HG02870 (cell line): ENCODE measurements at regions not wholly inside any gene's neighbourhood (a gene's known extent, or its start where the extent isn't known, plus 50 kb on each side); places are given as distances from the start of the nearest gene placed in this dataset.

Experiments used
- ATAC-seq: cut with Tn5 transposase; IDR thresholded peaks from one replicate; pipeline ENCODE4 v1.9.1; 2021; ENCODE audit warnings: mild to moderate bottlenecking, moderate library complexity; ENCODE audit not compliant: unreplicated experiment

DNA sequence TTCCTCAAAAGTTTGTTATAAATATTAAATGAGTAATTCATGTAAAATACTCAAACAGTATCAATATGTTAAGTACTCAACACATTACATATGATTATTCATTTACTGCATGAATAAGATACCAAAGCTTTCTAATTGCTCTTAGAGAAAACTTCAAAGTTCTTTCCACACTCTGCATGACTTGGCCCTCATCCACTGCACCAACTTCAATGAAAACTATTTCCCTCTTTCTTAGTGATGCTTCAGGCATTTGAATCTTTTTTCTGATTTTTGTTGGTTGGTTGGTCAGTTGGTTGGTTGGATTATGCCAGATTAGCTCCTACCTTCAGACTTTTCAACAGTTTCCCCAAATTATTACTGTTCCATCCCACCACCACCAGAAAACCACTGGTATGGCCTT is 314.7 kb upstream of the RGMB start:
- ATAC-seq = no peak

DNA sequence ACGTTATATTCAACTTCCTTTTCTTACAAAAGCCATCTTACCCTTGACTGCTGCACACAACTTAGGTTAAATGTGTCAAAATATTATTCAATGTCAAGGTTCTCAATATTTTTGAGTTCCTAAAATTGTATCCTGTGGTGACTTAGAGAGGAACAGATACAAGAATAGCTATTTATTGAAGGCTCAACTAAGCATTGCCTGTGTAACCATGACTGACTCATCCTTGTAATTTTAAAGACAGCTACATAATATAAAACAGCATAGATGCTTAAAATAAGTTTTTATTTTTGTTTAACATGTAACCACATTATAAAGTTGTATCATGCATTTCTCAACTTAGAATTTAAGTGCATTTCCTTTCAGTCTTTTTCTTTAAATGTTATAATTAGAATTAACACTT is 312.9 kb upstream of the RGMB start:
- ATAC-seq = no peak

- no peak for ATAC-seq
Measured at GRCh38 chr5:98461485-98461884, 312.0 kb upstream of the RGMB start.

DNA sequence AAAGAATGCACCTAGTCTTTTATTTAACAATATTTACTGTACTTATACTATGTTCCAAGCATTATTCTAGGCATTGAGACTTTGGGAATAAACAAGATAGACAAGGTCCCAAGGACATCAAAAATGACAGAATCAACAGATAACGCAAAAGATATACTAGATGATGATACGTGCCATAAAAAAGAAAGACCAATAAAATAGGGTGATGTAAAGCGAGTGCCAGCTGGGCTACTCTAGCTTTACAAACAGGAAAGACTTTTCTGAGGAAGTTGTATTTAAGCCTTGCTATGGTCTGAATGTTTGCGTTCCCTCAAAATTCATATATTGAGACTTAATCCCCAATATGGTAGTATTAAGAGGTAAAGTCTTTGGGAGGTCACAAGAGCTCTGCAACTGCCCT is 310.2 kb upstream of the RGMB start:
- no peak for ATAC-seq

DNA sequence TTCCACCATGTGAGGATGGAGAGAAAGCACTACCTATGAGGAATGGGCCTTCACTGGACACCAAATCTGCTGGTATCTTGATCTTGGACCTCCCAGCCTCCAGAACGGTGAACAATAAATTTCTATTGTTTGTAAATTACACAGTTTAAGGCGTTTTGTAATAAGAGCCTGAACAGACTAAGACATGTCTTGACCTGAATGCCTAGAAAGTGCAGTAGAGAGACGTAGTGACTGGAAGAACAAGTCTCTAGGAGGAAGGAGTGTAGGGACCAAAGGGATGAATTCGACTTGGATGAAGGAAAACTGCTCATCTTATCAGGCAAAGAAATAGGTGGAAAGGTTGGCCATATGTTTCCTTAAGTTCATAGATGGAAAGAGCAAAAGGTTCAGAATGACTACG is 309.8 kb upstream of the RGMB start:
- no peak for ATAC-seq

- ATAC-seq = peak; percentile 54
Measured at GRCh38 chr5:98464737-98465330, 308.6 kb upstream of the RGMB start.

DNA sequence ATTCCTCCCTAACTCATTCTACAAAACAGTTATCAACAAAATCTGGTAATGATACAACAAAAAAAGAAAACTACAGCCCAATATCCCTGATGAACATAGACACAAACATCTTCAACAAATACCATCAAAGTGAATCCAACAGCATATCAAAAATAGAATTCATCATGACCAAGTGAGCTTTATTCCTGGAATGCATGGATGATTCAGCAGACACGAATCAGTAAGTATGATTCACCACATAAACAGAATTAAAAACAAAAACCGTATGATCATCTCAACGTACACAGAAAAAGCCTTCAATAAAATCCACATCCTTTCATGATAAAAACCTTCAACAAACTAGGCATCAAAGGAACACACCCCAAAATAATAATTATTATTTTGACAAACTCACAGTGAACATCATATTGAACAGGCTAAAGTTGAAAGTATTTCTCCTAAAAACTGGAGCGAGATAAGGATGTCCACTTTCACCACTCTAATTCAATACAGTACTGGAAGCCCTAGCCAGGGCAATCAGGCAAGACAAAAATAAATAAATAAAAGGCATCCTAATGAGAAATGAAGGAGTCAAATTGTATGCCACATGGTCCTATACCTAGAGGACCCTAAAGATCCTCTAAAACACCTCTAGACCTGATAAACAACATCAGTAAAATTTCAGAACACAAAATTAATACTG is 305.1 kb upstream of the RGMB start:
- ATAC-seq = no peak

DNA sequence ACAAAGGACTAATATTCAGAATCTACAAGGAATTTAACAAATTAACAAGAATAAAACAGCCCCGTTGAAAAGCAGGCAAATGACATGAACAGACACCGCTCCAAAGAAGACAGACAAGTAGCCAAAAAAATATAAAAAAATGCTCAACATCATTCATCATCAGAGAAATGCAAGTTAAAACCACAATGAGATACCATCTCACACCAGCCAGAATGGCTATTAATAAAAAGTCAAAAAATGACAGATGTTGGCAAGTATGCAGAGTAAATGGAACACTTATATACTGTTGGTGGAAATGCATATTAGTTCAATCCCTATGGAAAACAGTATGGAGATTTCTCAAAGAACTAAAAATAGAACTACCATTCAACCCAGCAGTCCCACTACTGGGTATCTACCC is 302.7 kb upstream of the RGMB start:
- no peak for ATAC-seq

GRCh38 chr5:98471458-98471857 is 302.0 kb upstream of the RGMB start:
- ATAC-seq = no peak

DNA sequence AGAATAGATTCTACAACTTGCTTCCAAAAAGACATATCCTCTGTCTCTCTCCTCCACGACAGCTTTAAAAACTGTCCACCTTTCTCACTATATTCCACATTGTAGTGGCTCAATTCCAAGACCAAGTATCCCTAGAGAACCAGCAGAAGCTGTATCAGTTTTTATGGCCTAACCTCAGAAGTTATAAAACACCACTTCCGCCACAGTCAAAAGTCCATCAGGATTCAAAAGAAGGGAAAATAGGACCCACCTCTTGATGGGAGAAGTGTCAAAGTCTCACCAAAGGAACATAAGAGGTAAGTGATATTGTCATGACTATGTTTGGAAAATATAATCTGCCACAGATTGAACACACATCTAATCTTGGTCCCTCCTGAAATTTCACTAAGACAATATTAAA is 299.2 kb upstream of the RGMB start:
- ATAC-seq = no peak

GRCh38 chr5:98474782-98475181 is 298.7 kb upstream of the RGMB start:
- ATAC-seq = no peak

GRCh38 chr5:98482321-98483300 is 290.9 kb upstream of the RGMB start:
- no peak for ATAC-seq

- no peak for ATAC-seq
Measured at GRCh38 chr5:98483301-98483685, 290.2 kb upstream of the RGMB start.

GRCh38 chr5:98489021-98489420 is 284.4 kb upstream of the RGMB start:
- ATAC-seq = no peak

- ATAC-seq = no peak
Measured at GRCh38 chr5:98490348-98490747, 283.1 kb upstream of the RGMB start.

- no peak for ATAC-seq
Measured at GRCh38 chr5:98492258-98492657, 281.2 kb upstream of the RGMB start.

- no peak for ATAC-seq
Measured at GRCh38 chr5:98497418-98497817, 276.0 kb upstream of the RGMB start.

DNA sequence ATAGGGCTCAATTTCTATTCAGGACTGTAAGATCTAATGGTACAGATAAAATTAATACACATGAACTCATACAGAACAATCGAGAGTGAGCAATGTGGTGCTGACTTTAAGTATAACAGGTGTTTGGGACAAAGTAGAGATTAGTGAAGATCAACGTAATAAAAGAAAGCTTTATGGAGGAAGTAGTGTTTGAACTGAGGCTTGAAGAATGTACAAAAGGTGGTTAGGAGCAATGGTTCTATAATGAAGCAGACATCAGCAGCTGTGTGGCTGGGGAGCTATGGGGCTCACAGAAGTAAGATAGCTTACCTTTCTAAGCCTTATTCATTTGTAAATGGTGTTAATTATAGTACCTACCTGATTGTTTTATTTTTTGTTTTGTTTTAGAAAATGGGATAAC is 275.4 kb upstream of the RGMB start:
- ATAC-seq = no peak

DNA sequence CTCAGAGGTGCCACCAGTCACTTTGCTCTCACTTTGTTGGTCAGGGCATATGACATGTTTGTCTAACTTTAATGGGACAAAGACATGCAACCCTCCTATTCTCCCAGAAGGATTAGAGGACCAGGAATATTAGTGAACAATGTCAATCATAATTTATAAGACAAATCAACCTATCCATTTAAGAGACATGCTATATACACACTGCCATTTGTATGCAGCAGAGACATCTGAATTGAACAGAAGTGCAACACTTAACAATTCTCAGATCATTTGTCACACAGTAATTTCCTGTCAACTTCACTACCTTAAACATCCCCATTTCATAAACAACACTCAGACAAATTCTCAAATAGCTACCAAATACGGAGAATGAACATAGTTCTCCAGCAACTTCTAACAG is 273.6 kb upstream of the RGMB start:
- ATAC-seq = no peak

- ATAC-seq = no peak
Measured at GRCh38 chr5:98500811-98501210, 272.7 kb upstream of the RGMB start.

GRCh38 chr5:98503616-98504015 is 269.8 kb upstream of the RGMB start:
- ATAC-seq = no peak

GRCh38 chr5:98504505-98504904 is 269.0 kb upstream of the RGMB start:
- no peak for ATAC-seq
